ENCODE measurements at regions not wholly inside any gene's neighbourhood (a gene's known extent, or its start where the extent isn't known, plus 50 kb on each side); places are given as distances from the start of the nearest gene placed in this dataset.

GRCh38 chr3:64827019-64827418, 139.2 kb upstream of the ADAMTS9 start:
- no peak for ATAC-seq (ENCODE audit: low read depth)
- no peaks in the 10 kb centered on the region for H3K9me3 Mint-ChIP-seq
- H3K4me3 Mint-ChIP-seq, result no peak overlapping the region
- H3K4me1 Mint-ChIP-seq, result no peaks in the 10 kb centered on the region
- H3K36me3 Mint-ChIP-seq, result no peaks in the 10 kb centered on the region
- POLR2A ChIA-PET, result no interaction called here
- DNase-seq, result no peak
- no peak overlapping the region for H3K27ac Mint-ChIP-seq
- no peaks in the 10 kb centered on the region for H3K27me3 Mint-ChIP-seq

- DNase-seq (no peak), ATAC-seq (ENCODE audit: low read depth) (no peak)
- Mint-ChIP-seq H3K4me1 (no peaks in the 10 kb centered on the region), H3K36me3 (no peaks in the 10 kb centered on the region), H3K9me3 (no peaks in the 10 kb centered on the region), H3K27ac (no peak overlapping the region), H3K4me3 (no peak overlapping the region), H3K27me3 (no peaks in the 10 kb centered on the region)
- POLR2A ChIA-PET, result no interaction called here
Observed at GRCh38 chr3:64825404-64826120, 137.8 kb upstream of the ADAMTS9 start.

GRCh38 chr3:64824394-64824909, 136.7 kb upstream of the ADAMTS9 start:
- ATAC-seq (ENCODE audit: low read depth) (no peak), DNase-seq (no peak)
- no peak overlapping the region for H3K4me3 Mint-ChIP-seq
- H3K27ac Mint-ChIP-seq, result no peak overlapping the region
- POLR2A ChIA-PET, result no interaction called here
- H3K4me1 Mint-ChIP-seq, result no peaks in the 10 kb centered on the region
- no peaks in the 10 kb centered on the region for H3K36me3 Mint-ChIP-seq
- H3K27me3 Mint-ChIP-seq, result no peaks in the 10 kb centered on the region
- no peaks in the 10 kb centered on the region for H3K9me3 Mint-ChIP-seq

GRCh38 chr3:64818196-64818595, 130.4 kb upstream of the ADAMTS9 start:
- no peaks in the 10 kb centered on the region for H3K27me3 Mint-ChIP-seq
- H3K36me3 Mint-ChIP-seq, result no peaks in the 10 kb centered on the region
- DNase-seq (no peak), ATAC-seq (ENCODE audit: low read depth) (no peak)
- no peak overlapping the region for H3K27ac Mint-ChIP-seq
- no peak overlapping the region for H3K4me3 Mint-ChIP-seq
- no peaks in the 10 kb centered on the region for H3K4me1 Mint-ChIP-seq
- peaks cover 2% of the 10 kb centered on the region for H3K9me3 Mint-ChIP-seq
- POLR2A ChIA-PET, result no interaction called here

GRCh38 chr3:64816355-64816754, 128.6 kb upstream of the ADAMTS9 start:
- POLR2A ChIA-PET, result no interaction called here
- Mint-ChIP-seq H3K36me3 (no peaks in the 10 kb centered on the region), H3K4me1 (no peaks in the 10 kb centered on the region), H3K4me3 (no peak overlapping the region), H3K9me3 (peaks cover 5% of the 10 kb centered on the region), H3K27me3 (no peaks in the 10 kb centered on the region), H3K27ac (no peak overlapping the region)
- ATAC-seq (ENCODE audit: low read depth) (no peak), DNase-seq (no peak)

GRCh38 chr3:64815789-64816188, 128.0 kb upstream of the ADAMTS9 start:
- Mint-ChIP-seq H3K36me3 (no peaks in the 10 kb centered on the region), H3K27ac (no peak overlapping the region), H3K4me1 (no peaks in the 10 kb centered on the region), H3K27me3 (no peaks in the 10 kb centered on the region), H3K9me3 (peaks cover 5% of the 10 kb centered on the region), H3K4me3 (no peak overlapping the region)
- DNase-seq (no peak), ATAC-seq (ENCODE audit: low read depth) (no peak)
- POLR2A ChIA-PET, result no interaction called here

- POLR2A ChIA-PET, result no interaction called here
Observed at GRCh38 chr3:64815195-64815631, 127.4 kb upstream of the ADAMTS9 start.

GRCh38 chr3:64814351-64814750, 126.6 kb upstream of the ADAMTS9 start:
- Mint-ChIP-seq H3K27ac (no peak overlapping the region), H3K36me3 (no peaks in the 10 kb centered on the region), H3K4me1 (no peaks in the 10 kb centered on the region), H3K4me3 (no peak overlapping the region), H3K27me3 (no peaks in the 10 kb centered on the region), H3K9me3 (peaks cover 5% of the 10 kb centered on the region)
- POLR2A ChIA-PET, result no interaction called here
- ATAC-seq (ENCODE audit: low read depth) (no peak), DNase-seq (no peak)

More at GRCh38 chr3:64815195-64815631, 127.4 kb upstream of the ADAMTS9 start:
- no peak for DNase-seq
- H3K27me3 Mint-ChIP-seq, result no peaks in the 10 kb centered on the region
- H3K27ac Mint-ChIP-seq, result no peak overlapping the region
- H3K4me3 Mint-ChIP-seq, result no peak overlapping the region
- ATAC-seq (ENCODE audit: low read depth), result no peak
- H3K36me3 Mint-ChIP-seq, result no peaks in the 10 kb centered on the region
- no peaks in the 10 kb centered on the region for H3K4me1 Mint-ChIP-seq
- H3K9me3 Mint-ChIP-seq, result peaks cover 5% of the 10 kb centered on the region

- no peak for DNase-seq
- ATAC-seq (ENCODE audit: low read depth), result no peak
- Mint-ChIP-seq H3K4me3 (no peak overlapping the region), H3K9me3 (peaks cover 5% of the 10 kb centered on the region), H3K27me3 (no peaks in the 10 kb centered on the region), H3K4me1 (no peaks in the 10 kb centered on the region), H3K36me3 (no peaks in the 10 kb centered on the region), H3K27ac (no peak overlapping the region)
- POLR2A ChIA-PET, result no interaction called here
Observed at GRCh38 chr3:64813326-64813725, 125.5 kb upstream of the ADAMTS9 start.

GRCh38 chr3:64809086-64809485, 121.3 kb upstream of the ADAMTS9 start:
- H3K36me3 Mint-ChIP-seq, result no peaks in the 10 kb centered on the region
- DNase-seq, result no peak
- POLR2A ChIA-PET, result no interaction called here
- no peaks in the 10 kb centered on the region for H3K4me1 Mint-ChIP-seq
- ATAC-seq (ENCODE audit: low read depth), result no peak
- peaks cover 5% of the 10 kb centered on the region for H3K9me3 Mint-ChIP-seq
- no peak overlapping the region for H3K27ac Mint-ChIP-seq
- no peaks in the 10 kb centered on the region for H3K27me3 Mint-ChIP-seq
- no peak overlapping the region for H3K4me3 Mint-ChIP-seq

GRCh38 chr3:64808061-64808460, 120.3 kb upstream of the ADAMTS9 start:
- Mint-ChIP-seq H3K27ac (no peak overlapping the region), H3K4me1 (no peaks in the 10 kb centered on the region), H3K4me3 (no peak overlapping the region), H3K27me3 (no peaks in the 10 kb centered on the region), H3K36me3 (no peaks in the 10 kb centered on the region), H3K9me3 (peaks cover 5% of the 10 kb centered on the region)
- ATAC-seq (ENCODE audit: low read depth), result no peak
- DNase-seq, result no peak
- POLR2A ChIA-PET, result no interaction called here

GRCh38 chr3:64806668-64807605, 119.1 kb upstream of the ADAMTS9 start:
- Mint-ChIP-seq H3K27me3 (no peaks in the 10 kb centered on the region), H3K4me3 (no peak overlapping the region), H3K36me3 (no peaks in the 10 kb centered on the region), H3K4me1 (no peaks in the 10 kb centered on the region), H3K27ac (no peak overlapping the region), H3K9me3 (peaks cover 2% of the 10 kb centered on the region)
- POLR2A ChIA-PET, result no interaction called here
- ATAC-seq (ENCODE audit: low read depth), result no peak
- no peak for DNase-seq

GRCh38 chr3:64805978-64806377, 118.2 kb upstream of the ADAMTS9 start:
- H3K4me1 Mint-ChIP-seq, result no peaks in the 10 kb centered on the region
- POLR2A ChIA-PET, result no interaction called here

GRCh38 chr3:64805248-64805647, 117.4 kb upstream of the ADAMTS9 start:
- no peaks in the 10 kb centered on the region for H3K4me1 Mint-ChIP-seq
- H3K9me3 Mint-ChIP-seq, result peaks cover 2% of the 10 kb centered on the region
- no peaks in the 10 kb centered on the region for H3K27me3 Mint-ChIP-seq
- POLR2A ChIA-PET, result no interaction called here
- no peak overlapping the region for H3K4me3 Mint-ChIP-seq
- no peaks in the 10 kb centered on the region for H3K36me3 Mint-ChIP-seq
- DNase-seq (no peak), ATAC-seq (ENCODE audit: low read depth) (no peak)
- no peak overlapping the region for H3K27ac Mint-ChIP-seq

More at GRCh38 chr3:64805978-64806377, 118.2 kb upstream of the ADAMTS9 start:
- no peak for ATAC-seq (ENCODE audit: low read depth)
- Mint-ChIP-seq H3K4me3 (no peak overlapping the region), H3K27ac (no peak overlapping the region), H3K27me3 (no peaks in the 10 kb centered on the region), H3K9me3 (peaks cover 2% of the 10 kb centered on the region), H3K36me3 (no peaks in the 10 kb centered on the region)
- no peak for DNase-seq
